HG02852 (cell line): ENCODE measurements at regions not wholly inside any gene's neighbourhood (a gene's known extent, or its start where the extent isn't known, plus 50 kb on each side); places are given as distances from the start of the nearest gene placed in this dataset.

Source experiments
- ATAC-seq: cut with Tn5 transposase; IDR thresholded peaks from one replicate; pipeline ENCODE4 v1.9.1; 2021; ENCODE audit warnings: mild to moderate bottlenecking, moderate library complexity; ENCODE audit not compliant: unreplicated experiment

DNA sequence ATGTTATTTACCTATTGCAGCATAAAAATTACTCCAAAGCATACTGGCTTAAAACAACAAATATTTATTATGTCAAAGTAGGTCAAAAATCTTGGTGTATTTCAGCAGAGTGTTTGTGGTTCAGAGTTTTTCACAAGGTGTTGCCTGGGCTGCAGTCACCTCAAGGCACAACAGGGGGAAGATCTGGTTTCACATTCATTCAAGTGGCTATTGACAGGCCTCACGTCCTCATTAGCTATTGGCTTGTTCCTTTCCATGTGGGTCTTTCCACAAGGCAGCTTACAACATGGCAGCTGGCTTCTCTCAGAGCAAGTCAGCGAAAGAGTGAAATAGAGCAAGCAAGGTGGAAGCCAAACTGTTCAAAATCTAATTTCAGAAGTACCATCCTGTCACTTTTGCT lies 602.9 kb downstream of the OLFM4 start:
- ATAC-seq, result no peak

DNA sequence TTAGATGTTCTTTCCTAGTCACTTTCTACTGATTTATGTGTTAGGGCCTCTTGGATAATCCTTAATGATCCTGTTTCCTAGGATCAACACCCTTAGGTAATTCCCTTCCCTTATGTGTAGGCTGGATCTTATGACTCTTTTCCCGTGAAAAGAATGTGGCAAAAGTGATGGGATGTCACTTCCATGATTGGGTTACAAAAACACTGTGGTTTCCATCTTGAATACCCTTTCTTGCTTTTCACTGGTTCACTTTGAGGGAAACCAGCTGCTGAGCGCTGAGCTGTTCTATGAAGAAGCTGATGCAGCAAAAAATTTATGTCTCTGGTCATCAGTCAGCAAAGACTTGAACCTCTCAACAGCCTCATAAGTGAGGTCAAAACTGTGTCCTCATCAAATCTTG lies 609.4 kb downstream of the OLFM4 start:
- ATAC-seq, result no peak

DNA sequence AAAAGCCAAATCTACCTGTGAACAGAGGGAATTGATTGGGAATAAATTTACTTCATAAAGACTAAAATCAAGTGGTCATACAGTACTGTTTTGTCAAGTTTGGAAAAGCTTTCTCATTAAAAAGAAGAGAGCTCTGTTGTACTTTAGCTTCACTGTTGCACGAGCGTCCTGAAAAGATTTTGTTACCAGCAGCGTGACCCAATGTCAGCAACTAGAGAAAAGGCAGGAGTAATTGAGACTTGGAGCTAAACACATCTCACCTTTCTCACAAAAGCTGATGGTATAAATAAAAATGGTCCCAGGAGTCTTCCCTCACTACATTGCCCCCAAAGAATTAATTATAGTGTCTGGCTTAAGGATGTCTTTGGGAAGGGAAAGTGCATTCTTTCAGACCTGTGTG lies 613.7 kb downstream of the OLFM4 start:
- no peak for ATAC-seq

DNA sequence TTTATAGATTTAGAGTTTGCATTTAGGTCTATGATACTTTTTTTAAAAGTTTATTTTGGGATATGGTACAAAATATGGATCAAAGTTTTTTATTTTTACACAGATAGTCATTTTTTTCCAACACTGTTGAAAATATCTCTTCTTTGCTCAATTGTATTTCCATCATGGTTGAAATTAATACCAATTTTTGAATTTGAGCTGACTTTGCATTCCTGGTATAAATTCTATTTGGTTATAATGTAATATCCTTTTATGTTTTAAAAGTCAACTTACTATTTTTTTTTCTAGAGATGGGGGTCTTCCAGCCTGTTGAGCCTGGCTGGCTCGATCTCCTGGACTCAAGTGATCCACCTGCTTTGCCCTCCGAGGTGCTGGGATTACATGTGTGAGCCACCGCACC lies 620.1 kb downstream of the OLFM4 start:
- ATAC-seq, result no peak

DNA sequence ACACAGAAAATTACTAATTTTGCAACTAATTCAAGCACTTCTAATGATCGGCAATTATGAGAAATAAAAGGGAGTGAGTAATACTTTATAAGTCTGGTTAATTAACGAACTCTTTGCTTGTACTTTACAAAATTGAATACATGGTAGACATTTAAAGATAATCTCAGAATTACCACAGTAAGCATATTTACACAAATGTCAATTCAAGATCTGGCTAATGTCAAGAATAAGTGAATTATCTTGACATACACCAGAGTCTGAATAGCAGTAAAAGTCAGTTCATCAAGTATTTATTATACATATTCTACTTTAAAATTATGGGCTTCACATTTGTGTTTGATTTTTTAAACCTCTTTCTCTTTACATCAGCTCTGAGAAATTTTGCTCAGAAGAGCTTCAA lies 643.4 kb downstream of the OLFM4 start:
- no peak for ATAC-seq

DNA sequence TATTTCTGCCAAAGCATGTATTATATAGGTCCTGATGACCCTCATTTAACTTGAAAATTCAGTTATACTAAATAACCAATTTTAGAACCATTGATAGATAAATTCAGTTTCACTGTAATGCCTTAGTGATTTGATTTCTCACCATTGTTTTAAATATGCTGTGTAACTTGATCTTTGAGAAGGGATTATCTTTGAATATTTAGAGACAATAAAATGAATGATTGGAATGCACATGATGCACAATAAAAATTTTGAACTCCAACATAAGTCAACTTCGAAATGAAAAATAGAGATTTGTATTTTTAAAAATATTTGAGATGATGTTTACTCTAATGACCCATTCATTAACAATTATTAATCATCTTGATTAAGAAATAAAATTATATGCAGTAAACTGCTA lies 654.5 kb downstream of the OLFM4 start:
- no peak for ATAC-seq

DNA sequence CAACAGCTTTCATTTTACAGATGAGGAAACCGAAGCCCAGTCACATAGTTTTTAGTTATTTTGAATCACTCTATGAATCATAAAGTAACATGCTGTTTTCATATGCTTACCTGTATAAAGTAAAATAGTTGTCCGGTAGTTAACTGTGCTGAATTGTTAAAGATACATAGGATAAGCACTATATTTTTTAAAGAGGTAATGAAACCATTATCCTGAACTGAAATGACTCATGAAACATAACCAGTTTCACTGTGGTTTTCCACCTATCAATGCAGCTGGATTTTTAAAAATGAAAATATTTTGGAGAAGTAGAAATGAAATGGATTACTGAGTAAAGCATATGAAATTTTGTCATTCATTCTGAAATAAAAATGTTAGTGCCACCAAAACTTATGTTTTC lies 655.0 kb downstream of the OLFM4 start:
- no peak for ATAC-seq

DNA sequence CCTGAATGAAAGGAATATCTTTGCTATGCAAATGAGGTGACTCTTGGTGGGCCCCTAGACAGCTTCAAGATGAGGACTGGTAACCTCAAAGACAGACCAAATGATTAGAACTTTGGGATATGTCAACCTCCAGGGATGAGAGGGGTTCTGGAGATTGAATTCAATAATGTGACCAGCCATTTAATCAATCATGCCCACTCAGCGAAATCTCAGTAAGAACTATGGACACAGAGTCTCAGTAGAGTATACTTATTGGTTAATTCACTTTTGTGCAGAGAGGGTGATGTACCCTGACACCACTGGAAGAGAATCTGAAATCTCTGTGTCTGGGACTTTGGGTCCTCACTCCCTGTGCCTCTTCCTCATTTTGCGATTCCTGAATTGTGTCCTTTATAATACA lies 662.8 kb downstream of the OLFM4 start:
- ATAC-seq, result no peak

DNA sequence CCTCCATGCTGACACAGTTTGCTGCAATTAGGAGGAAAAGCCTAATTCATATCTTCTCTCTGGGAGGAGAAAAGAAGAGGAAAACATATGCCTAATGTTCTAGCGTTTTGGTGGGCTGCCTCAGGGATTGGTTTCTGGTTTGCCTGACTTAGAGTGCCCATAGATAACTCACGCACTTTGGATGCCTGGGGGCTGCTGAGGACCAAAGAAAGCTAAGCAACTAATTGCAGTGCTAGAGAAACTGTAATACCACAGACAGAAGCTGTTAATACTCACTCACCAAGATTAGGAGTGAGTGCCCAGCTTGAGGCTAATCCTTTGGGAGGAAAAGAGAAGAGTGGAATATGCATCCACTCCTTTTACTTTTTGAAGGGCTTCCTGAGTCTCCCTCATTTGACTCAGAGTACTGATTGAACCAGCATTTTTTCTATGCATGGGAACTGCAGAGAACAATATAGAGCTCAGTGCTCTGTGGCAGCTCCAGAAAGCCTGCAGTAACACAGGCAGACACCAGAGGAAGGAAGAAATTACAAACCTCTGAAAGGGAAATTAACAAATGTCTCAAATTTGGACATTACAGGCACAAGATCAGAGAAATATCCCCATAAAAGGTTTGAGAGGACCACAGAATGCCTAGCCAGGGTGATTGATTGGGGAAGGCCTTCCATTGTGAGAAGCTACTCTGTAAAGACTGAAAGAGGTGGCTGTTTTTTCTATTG lies 666.4 kb downstream of the OLFM4 start:
- ATAC-seq, result no peak

DNA sequence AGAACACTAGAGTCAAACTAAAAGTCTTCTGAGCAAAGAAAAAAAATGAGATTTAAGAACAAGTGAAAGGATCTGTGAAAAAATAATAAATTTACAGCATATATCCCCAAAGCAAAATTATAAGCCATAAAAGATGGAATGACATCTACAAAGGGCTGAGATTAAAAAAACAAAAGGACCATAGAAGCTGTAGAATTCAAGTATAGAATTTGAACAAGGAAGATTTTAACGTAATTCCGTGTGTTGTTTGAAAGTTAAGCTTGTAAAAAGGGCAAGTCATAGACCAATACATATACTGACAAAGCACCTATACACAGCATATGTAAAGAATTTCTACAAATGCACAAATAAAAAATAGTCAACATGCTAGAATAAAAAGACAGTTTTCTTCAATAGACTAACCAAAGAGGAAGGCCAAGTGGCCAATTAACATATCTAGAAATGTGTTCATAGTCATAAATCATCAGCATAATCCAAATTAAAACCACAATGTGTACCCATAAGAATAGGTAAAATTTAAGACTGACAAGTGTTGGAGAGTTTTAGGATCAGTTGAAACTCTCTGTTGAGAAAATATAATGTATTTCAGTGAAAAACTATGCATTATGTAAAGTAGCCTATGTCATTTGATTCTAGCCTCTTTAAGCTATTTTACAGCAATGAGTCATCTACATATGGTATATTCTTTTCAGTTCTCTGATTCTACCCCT lies 674.9 kb downstream of the OLFM4 start:
- no peak for ATAC-seq

DNA sequence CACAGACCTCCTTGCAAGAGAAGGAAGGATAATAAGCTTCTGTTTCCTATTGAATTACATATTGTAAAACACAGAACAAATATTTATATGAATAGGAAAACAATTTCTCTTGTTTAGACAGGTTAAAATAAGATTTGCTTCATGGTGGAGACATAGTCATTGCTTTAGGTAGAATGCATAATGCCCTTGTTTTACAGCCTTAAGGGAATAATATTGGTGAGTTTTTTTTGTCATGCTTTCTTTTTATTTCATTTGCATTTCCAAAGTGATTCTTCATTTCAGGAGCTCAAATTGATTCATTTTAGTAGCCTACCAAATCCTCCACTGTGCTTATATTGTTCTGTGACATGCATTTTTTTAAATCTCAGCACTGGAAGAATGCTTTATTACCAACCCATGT lies 690.7 kb downstream of the OLFM4 start:
- ATAC-seq, result no peak

DNA sequence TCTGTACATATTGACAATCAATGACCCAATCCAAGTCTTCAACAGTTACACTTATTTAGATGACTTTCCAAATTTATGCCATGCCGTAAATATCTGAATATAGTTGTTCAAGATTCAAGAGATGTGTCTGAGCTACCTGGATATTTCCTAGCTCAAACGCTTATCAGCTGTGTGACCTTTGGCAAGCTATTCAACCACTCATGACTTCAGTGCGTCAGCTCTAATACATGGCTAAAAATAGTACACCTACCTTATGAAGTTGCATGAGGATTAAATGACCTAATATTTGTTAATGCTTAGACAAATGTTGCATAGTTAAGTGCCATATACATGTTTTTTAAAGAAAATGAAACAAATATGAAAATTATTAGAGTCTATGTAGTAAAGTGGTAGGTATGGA lies 704.1 kb downstream of the OLFM4 start:
- ATAC-seq, result no peak

DNA sequence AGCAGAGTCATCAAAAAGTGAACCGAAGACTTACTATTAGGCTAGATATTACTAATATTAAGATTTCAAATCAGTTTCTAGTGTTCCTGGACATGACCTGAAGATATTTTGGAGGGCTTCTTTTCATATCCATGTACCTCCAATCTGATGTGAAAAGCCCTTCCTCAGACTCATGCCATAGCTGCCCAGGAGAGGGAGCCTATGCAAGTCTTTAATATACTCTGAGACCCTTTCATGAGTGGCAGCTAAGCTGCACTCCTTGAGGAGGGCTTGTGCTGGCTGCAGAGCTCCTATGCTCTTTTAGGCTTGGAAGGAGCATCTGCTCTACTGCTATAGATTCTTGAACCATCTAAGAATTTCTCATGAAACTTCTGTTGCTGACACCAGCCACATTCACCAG lies 715.3 kb downstream of the OLFM4 start:
- ATAC-seq, result no peak

DNA sequence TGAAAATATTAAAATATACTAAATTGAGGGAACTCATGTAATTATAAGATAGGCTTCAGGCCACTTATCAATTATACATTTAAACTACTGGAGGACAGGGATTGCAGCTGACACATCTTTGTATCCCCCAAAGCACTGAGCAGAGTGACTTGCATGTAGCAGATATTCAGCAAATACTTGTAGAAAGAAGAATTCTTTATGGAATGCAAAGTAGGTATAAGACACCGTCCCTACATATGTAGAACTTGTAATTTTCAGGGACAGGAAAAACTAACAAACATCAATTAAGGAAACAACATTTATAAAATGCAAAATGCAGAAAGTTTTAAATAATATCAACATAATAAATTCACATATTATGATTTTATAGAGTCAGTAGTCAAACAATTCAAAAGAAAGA lies 719.2 kb downstream of the OLFM4 start:
- ATAC-seq, result no peak

DNA sequence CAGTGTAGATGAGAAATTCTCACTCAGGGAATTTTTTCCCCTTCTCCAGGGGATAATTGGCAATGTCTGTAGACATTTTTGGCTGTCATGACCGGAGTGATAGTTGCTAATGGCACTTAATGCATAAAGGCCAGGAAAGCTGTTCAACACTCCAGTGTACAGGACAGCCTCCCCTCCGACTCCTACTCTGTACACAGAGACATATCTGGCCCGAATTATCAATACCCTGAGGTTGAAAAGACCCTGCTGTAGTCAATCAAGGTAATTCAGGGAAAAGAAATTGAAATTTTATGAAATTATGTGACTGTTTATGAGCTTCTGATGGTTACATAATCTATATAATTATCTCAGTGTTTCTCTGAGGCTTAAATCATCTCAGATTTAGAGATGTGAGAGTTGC lies 720.7 kb downstream of the OLFM4 start:
- no peak for ATAC-seq

DNA sequence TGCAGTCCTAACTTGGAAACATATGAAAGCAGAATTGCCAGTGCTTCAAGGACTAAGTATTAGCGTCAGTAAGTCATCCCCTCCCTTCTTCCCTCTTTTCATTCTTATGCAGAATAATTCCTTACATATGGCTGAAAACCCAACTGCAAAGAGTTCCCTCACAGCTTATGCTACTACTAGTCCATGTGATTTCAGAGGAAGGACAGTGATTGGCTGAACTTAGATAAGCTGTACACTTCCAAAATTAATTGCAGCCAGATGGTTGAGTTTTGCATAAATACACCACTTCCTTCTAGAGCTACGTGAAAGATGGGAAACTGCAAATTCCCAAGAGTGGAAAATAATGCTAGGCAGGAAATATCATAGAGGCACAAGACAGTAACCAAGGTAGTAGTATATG lies 730.4 kb downstream of the OLFM4 start:
- no peak for ATAC-seq

DNA sequence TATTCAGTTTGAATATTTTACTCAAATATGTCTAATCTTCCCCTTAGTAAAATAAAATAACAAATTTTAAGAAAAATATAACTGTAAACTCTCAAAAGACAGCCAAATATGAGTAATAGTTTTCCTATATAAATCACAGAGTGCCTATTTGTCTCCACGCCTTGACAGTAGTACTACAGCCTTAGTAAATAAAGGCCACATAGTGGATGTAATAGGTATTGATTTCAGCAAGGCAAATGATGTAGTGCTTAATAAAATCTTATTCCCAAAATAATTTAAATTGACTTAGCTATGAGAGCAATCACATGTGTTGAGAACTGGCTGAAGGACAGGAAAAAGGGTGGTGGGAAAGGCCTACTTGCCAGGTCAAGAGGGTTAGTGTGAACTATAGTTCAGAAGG lies 747.2 kb downstream of the OLFM4 start:
- ATAC-seq, result no peak

DNA sequence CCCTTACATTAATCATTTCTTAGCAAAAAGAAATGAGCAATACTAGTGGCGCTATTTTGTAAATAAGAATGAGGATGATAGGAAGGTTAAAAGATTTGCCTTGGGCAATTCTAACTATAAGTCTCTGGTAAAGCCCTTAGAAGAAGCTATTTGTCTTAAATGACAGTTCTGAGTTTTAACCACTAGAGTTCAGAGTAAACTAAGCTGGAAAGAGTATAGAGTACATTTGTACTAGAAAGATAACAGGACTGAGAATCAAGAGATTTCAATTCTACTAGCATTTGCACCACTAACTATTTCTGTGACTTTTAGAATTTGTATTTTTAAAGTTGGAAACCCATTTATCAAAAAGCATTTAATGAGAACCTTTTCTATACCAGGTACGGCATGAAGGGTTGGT lies 750.3 kb downstream of the OLFM4 start:
- ATAC-seq, result no peak

DNA sequence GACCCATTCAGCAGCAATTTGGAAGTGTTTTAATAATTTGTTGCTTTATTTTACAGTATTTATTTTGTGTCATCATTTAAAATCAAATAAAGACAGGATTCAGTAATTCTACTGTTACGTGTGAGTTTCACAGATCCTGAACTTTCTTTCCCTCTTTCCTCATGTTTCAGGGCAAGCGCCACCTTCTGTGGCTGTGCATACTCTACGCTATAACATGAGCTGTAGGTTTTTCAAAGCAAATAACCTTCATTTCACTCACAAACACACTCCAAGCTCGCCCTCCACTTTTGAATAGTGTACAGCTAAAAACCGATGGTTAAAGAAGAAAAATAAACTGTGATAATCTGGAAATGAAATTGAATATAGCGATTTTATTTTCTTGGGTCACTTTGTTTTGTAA lies 753.3 kb downstream of the OLFM4 start:
- ATAC-seq, result no peak

DNA sequence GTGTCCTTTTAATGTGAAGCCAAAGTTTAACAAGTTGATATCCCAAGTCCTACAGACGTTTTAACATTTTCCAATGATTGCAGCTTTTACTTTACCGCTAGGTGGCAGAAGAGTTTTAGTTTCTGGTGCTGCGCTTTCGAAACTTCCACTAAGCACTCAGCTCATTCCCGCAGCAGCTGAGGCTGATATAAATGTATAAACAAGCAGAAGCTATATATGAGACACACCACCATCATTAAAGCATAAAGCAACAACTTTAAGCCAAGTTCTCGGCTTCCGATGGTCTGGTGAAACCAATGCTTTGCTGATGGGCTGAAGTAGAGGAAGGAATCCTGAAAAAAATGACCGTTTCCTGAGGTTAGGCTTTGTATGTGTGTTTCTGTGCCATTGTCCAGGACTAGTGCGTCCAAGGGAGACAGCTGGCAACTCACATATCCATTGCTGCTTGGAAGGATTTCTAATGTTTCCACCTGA lies 753.9 kb downstream of the OLFM4 start:
- peak; percentile 73 for ATAC-seq

DNA sequence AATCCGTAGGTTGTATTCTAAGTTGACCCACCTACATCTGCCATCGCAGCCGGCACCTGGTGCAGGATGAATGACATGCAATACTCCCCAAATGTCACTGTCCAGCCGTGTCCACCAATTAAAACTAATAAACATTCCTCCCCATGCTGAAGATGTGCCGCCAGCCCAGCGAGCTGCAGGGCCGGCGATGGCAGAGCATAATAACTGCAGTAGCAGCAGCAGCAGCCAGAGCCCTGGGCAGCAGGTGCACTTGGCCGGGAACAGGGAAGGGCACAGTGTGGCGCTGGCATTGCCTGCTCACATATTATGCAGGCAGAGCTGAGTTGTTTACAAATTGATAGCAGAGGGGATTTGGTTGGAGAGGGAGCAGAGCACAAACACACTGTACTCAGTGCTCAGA lies 754.9 kb downstream of the OLFM4 start:
- no peak for ATAC-seq

DNA sequence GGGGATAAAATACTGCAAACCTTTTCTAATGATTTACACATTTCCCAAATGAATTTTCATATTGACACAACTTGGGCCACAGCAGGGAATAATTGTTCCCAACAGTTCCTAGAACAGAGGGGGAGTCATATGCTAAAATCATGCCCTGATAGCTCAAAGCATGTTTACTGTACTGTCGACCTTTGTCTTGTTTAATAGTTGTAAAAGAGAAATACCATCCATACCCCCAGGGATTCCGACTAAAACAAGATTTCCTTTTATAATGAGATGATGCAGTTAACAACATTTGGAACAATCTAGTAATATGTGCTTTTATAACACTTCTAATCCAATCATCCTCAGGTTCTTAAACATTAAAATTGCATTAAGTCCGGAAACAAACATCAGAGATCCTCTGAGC lies 759.7 kb downstream of the OLFM4 start:
- ATAC-seq, result no peak

DNA sequence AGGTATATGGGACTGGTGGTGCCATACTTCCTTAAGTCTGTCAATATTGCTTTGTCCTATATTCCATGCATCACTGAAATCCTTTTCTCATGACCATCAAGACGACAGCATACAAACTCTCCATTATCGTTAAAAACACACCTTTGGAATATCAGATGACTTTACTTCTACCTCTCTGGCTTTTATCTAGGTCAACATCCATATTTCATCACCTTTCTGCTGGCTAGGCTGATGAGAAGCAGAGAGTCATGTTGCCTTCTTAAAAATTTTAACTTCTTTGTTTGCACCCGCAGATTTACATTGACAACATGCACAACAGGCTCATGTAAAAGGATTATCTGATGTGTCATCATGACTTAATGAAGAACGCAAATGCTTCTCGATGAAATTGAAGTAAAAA lies 771.4 kb downstream of the OLFM4 start:
- ATAC-seq, result no peak
